HepG2 (cell line): ENCODE measurements at regions not wholly inside any gene's neighbourhood (a gene's known extent, or its start where the extent isn't known, plus 50 kb on each side); places are given as distances from the start of the nearest gene placed in this dataset.
"Not testable (repeated sequence)": the region's sequence is repeated elsewhere in the genome, so short reads cannot be mapped to it uniquely, and the experiment has no call there.

Experiments
- ATAC-seq: fragments of 200-7000 bp; cut with Tn5 transposase; 3 replicates; pipeline ENCODE4 v1.9.1; 2020; ENCODE audit warnings: mild to moderate bottlenecking, moderate library complexity
- BruUV-seq: library from RNA; stranded (reverse); fragments of 400-500 nt; replicated peaks from 2 replicates; lab custom pipeline; 2021; lab: Mats Ljungman, UMichigan
- CTCF ChIA-PET: fragments of 300-600 bp; formaldehyde crosslinking; extraction: SDS; loops from one replicate; lab custom pipeline; 2021; ENCODE audit warnings: low total read pairs, inconsistent platforms, low intra/inter-chr PET ratio; lab: Yijun Ruan, JAX
- POLR2A ChIA-PET: fragments of 350-600 bp; sonication (Branson Sonifier 250); formaldehyde crosslinking; loops from one replicate; lab custom pipeline; 2020; ENCODE audit warnings: antibody characterized with exemption, inconsistent platforms; lab: Yijun Ruan, JAX
- DNase-seq: peaks from one replicate; pipeline ENCODE4 v3.0.0-alpha.2; 2015; ENCODE audit warnings: low spot score
- FAIRE-seq: peaks from 3 replicates; lab custom pipeline; 2011; peaks lifted over from hg19 to GRCh38; lab: Jason Lieb, UNC
- H2AFZ ChIP-seq: one replicate; pipeline ENCODE4 v1.6.1; 2011; ENCODE audit warnings: low read length, inconsistent platforms
- H3K27ac ChIP-seq: fragments of 300-600 bp; 3 replicates; pipeline ENCODE4 v1.8.0; 2011; ENCODE audit warnings: mixed run types, mild to moderate bottlenecking, mixed read lengths, low read length, inconsistent platforms; ENCODE audit not compliant: insufficient read depth; ENCODE audit errors: extremely low read length
- H3K27me3 ChIP-seq, 2 experiments: fragments of 200-600 bp in 1 of 2; 2 replicates in 1 of 2; 3 replicates in 1 of 2; pipeline versions ENCODE4 v1.6.0 to v1.8.0; 2011; ENCODE audit warnings: low read length in 2 of 2, mild to moderate bottlenecking in 2 of 2, moderate library complexity in 2 of 2, inconsistent platforms in 1 of 2; ENCODE audit not compliant: insufficient read depth in 2 of 2, control insufficient read depth in 1 of 2
- H3K36me3 ChIP-seq, 2 experiments: fragments of 200-600 bp in 1 of 2; replicated peaks in 1 of 2; 2 replicates in 1 of 2; 3 replicates in 1 of 2; pipeline versions ENCODE4 v1.5.1 to v1.8.0; 2011; ENCODE audit warnings: low read length in 2 of 2, inconsistent platforms in 1 of 2; ENCODE audit not compliant: insufficient read depth in 2 of 2, control insufficient read depth in 1 of 2
- H3K4me1 ChIP-seq: 2 replicates; pipeline ENCODE4 v1.5.1; 2012; ENCODE audit warnings: low read length, inconsistent platforms; ENCODE audit not compliant: insufficient read depth
- H3K4me2 ChIP-seq: 2 replicates; pipeline ENCODE4 v1.6.0; 2011; ENCODE audit warnings: low read depth, low read length, inconsistent platforms
- H3K4me3 ChIP-seq, 3 experiments: fragments of 200-600 bp in 1 of 3; sonication (generic), shearing (Covaris generic) in 1 of 3; replicated peaks in 1 of 3; 2 replicates each; pipeline ENCODE4 v1.5.1; 2011 to 2016; ENCODE audit warnings: low read length in 3 of 3, inconsistent platforms in 2 of 3, low read depth in 2 of 3, mild to moderate bottlenecking in 2 of 3, control low read depth in 1 of 3, mixed read lengths in 1 of 3; ENCODE audit not compliant: insufficient read depth in 1 of 3
- H3K79me2 ChIP-seq: one replicate; pipeline ENCODE4 v1.6.1; 2011; ENCODE audit warnings: low read length, inconsistent platforms; ENCODE audit not compliant: insufficient read depth
- H3K9ac ChIP-seq: 2 replicates; pipeline ENCODE4 v1.6.0; 2011; ENCODE audit warnings: mild to moderate bottlenecking, low read depth, low read length, inconsistent platforms; ENCODE audit not compliant: insufficient read depth
- H3K9me3 ChIP-seq: 2 replicates; pipeline ENCODE4 v1.5.1; 2012; ENCODE audit warnings: mild to moderate bottlenecking, low read length
- H4K20me1 ChIP-seq: 2 replicates; pipeline ENCODE4 v1.6.0; 2011; ENCODE audit warnings: inconsistent platforms, mild to moderate bottlenecking, low read length, moderate library complexity; ENCODE audit not compliant: insufficient read depth
- ATM ChIP-seq: fragments of 450-650 bp; IDR thresholded peaks from 2 replicates; pipeline ENCODE4 v1.7.1; 2017; ENCODE audit warnings: mild to moderate bottlenecking, borderline replicate concordance
- CBX5 ChIP-seq: sonication (generic); formaldehyde crosslinking; IDR thresholded peaks from 2 replicates; pipeline ENCODE4 v1.4.0; 2020; ENCODE audit warnings: missing genetic modification reagents, borderline replicate concordance
- EP300 ChIP-seq, 3 experiments: sonication (generic) in 1 of 3; formaldehyde crosslinking in 1 of 3; IDR thresholded peaks; 2 replicates each; pipeline versions ENCODE4 v1.5.1 to v1.6.1; 2011 to 2020; ENCODE audit warnings: low read depth in 2 of 3, low read length in 2 of 3, borderline replicate concordance in 1 of 3, improper control_type of control experiment in 1 of 3, mild to moderate bottlenecking in 1 of 3, missing genetic modification reagents in 1 of 3, moderate library complexity in 1 of 3
- HMGXB4 ChIP-seq, 2 experiments: sonication (generic) in 1 of 2; formaldehyde crosslinking in 1 of 2; IDR thresholded peaks; 2 replicates each; pipeline versions ENCODE4 v1.4.0 to v1.6.1; 2018 to 2020; ENCODE audit warnings: missing genetic modification reagents in 2 of 2, borderline replicate concordance in 1 of 2, low read depth in 1 of 2, mild to moderate bottlenecking in 1 of 2, missing biosample characterization in 1 of 2
- MXI1 ChIP-seq: IDR thresholded peaks from 3 replicates; pipeline ENCODE4 v1.6.1; 2012; ENCODE audit warnings: low read depth, low read length, inconsistent platforms, borderline replicate concordance
- RARG ChIP-seq: sonication (generic); formaldehyde crosslinking; IDR thresholded peaks from 2 replicates; pipeline ENCODE4 v1.4.0; 2020; ENCODE audit warnings: low read depth, mild to moderate bottlenecking, missing genetic modification reagents
- TOE1 ChIP-seq: sonication (generic); formaldehyde crosslinking; IDR thresholded peaks from 2 replicates; pipeline ENCODE4 v1.4.0; 2020; ENCODE audit warnings: mild to moderate bottlenecking, missing genetic modification reagents
- ZNF296 ChIP-seq: sonication (generic); formaldehyde crosslinking; conservative IDR thresholded peaks from 2 replicates; pipeline ENCODE4 v1.5.0; 2020; ENCODE audit warnings: mild to moderate bottlenecking, missing genetic modification reagents
- ZNF3 ChIP-seq: IDR thresholded peaks from 2 replicates; pipeline ENCODE4 v1.7.0; 2017; ENCODE audit warnings: inconsistent platforms
- WGBS: methylation state at CpG from one replicate; pipeline ENCODE4 v1.1.6; 2017; ENCODE audit warnings: low lambda C conversion rate; 5-methylcytosine and 5-hydroxymethylcytosine counted together
- in situ Hi-C: cut with HindIII; loops from 2 replicates; pipeline ENCODE4 v1.10.0; 2017; ENCODE audit warnings: low pct_unique_long_range_greater_than_20kb; ENCODE audit not compliant: extremely low pct_ligation_motif_present
- intact Hi-C: fragments of 100-400 bp; cut with micrococcal nuclease; formaldehyde crosslinking; loops from one replicate; pipeline ENCODE4 v1.10.0; 2022; ENCODE audit not compliant: unreplicated experiment

DNA sequence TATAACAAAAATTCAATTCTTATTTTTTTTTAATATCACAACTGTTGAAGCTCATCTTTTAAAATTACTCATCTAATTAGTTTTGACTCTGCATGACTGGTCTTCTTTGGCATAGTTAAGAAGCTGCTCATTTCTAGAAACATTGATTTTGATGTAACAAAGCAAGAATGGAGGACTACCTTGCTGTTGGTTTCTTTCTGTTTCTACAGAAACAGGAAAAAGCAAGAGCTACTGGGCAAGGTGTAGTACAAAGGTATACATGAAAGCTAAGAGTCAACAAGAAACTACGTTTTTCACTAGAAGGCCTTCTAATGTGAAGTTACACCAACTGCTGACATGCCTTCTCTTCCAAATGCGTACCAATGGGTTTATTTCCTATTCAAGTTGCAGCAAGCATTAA is 90.6 kb upstream of the SYT4 start:
- intact Hi-C loops, result no loop called here
- no TSS peak for BruUV-seq

GRCh38 chr18:43369311-43369710 is 92.0 kb upstream of the SYT4 start:
- in situ Hi-C loops, H3K4me2 ChIP-seq, BruUV-seq, H3K9me3 ChIP-seq, POLR2A ChIA-PET, FAIRE-seq, H3K4me1 ChIP-seq, ATAC-seq, intact Hi-C loops, H3K27me3 ChIP-seq, CTCF ChIA-PET, H4K20me1 ChIP-seq, H3K36me3 ChIP-seq, H3K4me3 ChIP-seq, H2AFZ ChIP-seq, H3K79me2 ChIP-seq, H3K9ac ChIP-seq, H3K27ac ChIP-seq, DNase-seq: not testable (repeated sequence)
- 27% methylated on average over 5 of the region's 5 CpGs for WGBS

More for the DNA sequence above, 90.6 kb upstream of the SYT4 start:
- no peaks in the 10 kb centered on the region for H3K79me2 ChIP-seq
- TF ChIP-seq MXI1, result no peak
- TF ChIP-seq RARG (CRISPR knock-in tag), result no peak
- H3K4me1 ChIP-seq, result no peaks in the 10 kb centered on the region
- H2AFZ ChIP-seq, result no peak overlapping the region
- DNase-seq, result no peak
- no peaks in the 10 kb centered on the region for H3K36me3 ChIP-seq
- in situ Hi-C loops, result no loop called here
- H3K4me2 ChIP-seq, result no peak overlapping the region
- H3K4me3 ChIP-seq, result no peak overlapping the region
- H3K27me3 ChIP-seq, result no peaks in the 10 kb centered on the region
- ATAC-seq, result no peak
- H4K20me1 ChIP-seq, result no peaks in the 10 kb centered on the region
- CTCF ChIA-PET, result no interaction called here
- no peak overlapping the region for H3K9ac ChIP-seq
- H3K27ac ChIP-seq, result no peak overlapping the region
- FAIRE-seq, result no peak
- POLR2A ChIA-PET, result no interaction called here
- H3K9me3 ChIP-seq, result no peaks in the 10 kb centered on the region
- WGBS, result 14% methylated on average over 2 of the region's 2 CpGs

- 0% methylated on average over 1 of the region's 1 CpG for WGBS
- ChIA-PET CTCF (no interaction called here), POLR2A (no interaction called here)
- DNase-seq (no peak), FAIRE-seq (no peak), ATAC-seq (no peak)
- BruUV-seq, result no TSS peak
- no peaks in the 10 kb centered on the region for H3K9me3 ChIP-seq
- H3K4me2 ChIP-seq, result no peak overlapping the region
- H2AFZ ChIP-seq, result no peak overlapping the region
- intact Hi-C loops, result no loop called here
- H3K79me2 ChIP-seq, result no peaks in the 10 kb centered on the region
- no peaks in the 10 kb centered on the region for H3K36me3 ChIP-seq
- H3K4me1 ChIP-seq, result no peaks in the 10 kb centered on the region
- no peak overlapping the region for H3K27ac ChIP-seq
- H3K27me3 ChIP-seq, result no peaks in the 10 kb centered on the region
- no peak overlapping the region for H3K4me3 ChIP-seq
- no peak overlapping the region for H3K9ac ChIP-seq
- in situ Hi-C loops, result no loop called here
- no peaks in the 10 kb centered on the region for H4K20me1 ChIP-seq
- no peak for TF ChIP-seq ATM
- no peak for TF ChIP-seq HMGXB4 (CRISPR knock-in tag; IDR thresholded peaks at IDR 0.05; ENCODE audit: borderline replicate concordance in 1 of 2, low read depth in 1 of 2)
- no peak for TF ChIP-seq TOE1 (CRISPR knock-in tag)
- no peak for TF ChIP-seq ZNF296 (CRISPR knock-in tag)
- no peak for TF ChIP-seq CBX5 (CRISPR knock-in tag)
- TF ChIP-seq EP300 (IDR thresholded peaks at IDR 0.05; ENCODE audit: low read depth in 2 of 2, low read length in 2 of 2), result no peak
- no peak for TF ChIP-seq EP300 (CRISPR knock-in tag; IDR thresholded peaks at IDR 0.05; ENCODE audit: borderline replicate concordance)
- TF ChIP-seq ZNF3 (CRISPR knock-in tag), result no peak
Observed at GRCh38 chr18:43372773-43373172, 95.5 kb upstream of the SYT4 start.
